ENCODE measurements at regions not wholly inside any gene's neighbourhood (a gene's known extent, or its start where the extent isn't known, plus 50 kb on each side); places are given as distances from the start of the nearest gene placed in this dataset.

DNA sequence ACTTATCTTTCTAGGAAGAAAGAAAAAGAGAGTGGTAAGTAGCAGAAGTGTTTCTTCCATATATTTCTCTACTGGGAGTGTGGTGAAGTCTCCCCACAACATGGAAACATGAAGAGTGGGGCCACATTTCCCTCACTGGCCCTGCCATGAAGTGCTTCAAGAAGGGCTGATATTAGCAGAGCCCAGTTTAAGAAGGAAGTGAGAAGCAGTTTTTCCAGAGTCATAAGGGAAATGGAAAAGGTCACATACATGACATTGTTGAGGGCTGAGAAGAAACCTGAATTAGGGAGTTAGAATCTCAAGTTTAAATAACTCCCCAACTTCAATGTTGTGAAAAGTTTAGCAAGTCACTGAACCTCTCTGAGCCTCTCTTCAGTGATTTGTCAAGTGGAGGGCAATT is 171.9 kb upstream of the RBPJ start:
- TF ChIP-seq, protein P1, sequence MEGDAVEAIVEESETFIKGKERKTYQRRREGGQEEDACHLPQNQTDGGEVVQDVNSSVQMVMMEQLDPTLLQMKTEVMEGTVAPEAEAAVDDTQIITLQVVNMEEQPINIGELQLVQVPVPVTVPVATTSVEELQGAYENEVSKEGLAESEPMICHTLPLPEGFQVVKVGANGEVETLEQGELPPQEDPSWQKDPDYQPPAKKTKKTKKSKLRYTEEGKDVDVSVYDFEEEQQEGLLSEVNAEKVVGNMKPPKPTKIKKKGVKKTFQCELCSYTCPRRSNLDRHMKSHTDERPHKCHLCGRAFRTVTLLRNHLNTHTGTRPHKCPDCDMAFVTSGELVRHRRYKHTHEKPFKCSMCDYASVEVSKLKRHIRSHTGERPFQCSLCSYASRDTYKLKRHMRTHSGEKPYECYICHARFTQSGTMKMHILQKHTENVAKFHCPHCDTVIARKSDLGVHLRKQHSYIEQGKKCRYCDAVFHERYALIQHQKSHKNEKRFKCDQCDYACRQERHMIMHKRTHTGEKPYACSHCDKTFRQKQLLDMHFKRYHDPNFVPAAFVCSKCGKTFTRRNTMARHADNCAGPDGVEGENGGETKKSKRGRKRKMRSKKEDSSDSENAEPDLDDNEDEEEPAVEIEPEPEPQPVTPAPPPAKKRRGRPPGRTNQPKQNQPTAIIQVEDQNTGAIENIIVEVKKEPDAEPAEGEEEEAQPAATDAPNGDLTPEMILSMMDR (IDR thresholded peaks at IDR 0.05) = no peak

GRCh38 chr4:26150948-26151347 is 169.9 kb upstream of the RBPJ start:
- TF ChIP-seq, protein P1 (IDR thresholded peaks at IDR 0.05) = no peak

GRCh38 chr4:26151615-26152014 is 169.2 kb upstream of the RBPJ start:
- TF ChIP-seq, protein P1 (IDR thresholded peaks at IDR 0.05) = no peak

GRCh38 chr4:26152056-26152455 is 168.8 kb upstream of the RBPJ start:
- TF ChIP-seq, protein P1 (IDR thresholded peaks at IDR 0.05) = no peak

GRCh38 chr4:26157541-26157940 is 163.3 kb upstream of the RBPJ start:
- TF ChIP-seq, protein P1 (IDR thresholded peaks at IDR 0.05) = no peak

DNA sequence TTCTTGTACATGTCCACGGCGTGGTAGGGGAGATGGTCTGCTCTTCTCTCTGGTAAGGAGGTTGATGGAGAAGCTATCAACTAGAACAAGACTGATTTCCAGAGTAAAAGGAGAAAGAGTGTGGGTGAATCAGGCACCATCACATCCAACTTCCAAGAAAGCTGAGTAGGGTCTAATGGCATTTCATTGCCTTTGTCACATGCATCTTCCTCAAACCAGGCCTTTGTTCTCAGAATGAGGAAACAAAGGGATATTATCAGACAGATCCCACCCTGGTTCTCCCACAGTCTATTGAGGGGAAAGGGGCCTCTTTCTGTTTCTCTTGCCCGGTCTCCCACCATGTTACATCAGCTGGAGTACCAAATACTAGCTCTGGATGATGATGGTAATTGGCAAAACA is 160.2 kb upstream of the RBPJ start:
- TF ChIP-seq, protein P1 (IDR thresholded peaks at IDR 0.05) = no peak

GRCh38 chr4:26161030-26161824 is 159.6 kb upstream of the RBPJ start:
- TF ChIP-seq, protein P1 (IDR thresholded peaks at IDR 0.05) = no peak; the same call in 1 of the 2 replicates
